Embryonic facial prominence (tissue), 1 donor: ENCODE measurements at regions not wholly inside any gene's neighbourhood (a gene's known extent, or its start where the extent isn't known, plus 50 kb on each side); places are given as distances from the start of the nearest gene placed in this dataset.
"Not testable (repeated sequence)": the region's sequence is repeated elsewhere in the genome, so short reads cannot be mapped to it uniquely, and the experiment has no call there.

ENCODE experiments used
- DNase-seq: peaks from one replicate; pipeline ENCODE4 v3.0.0-alpha.2; 2016; ENCODE audit errors: extremely low spot score

- no peak for DNase-seq
Measured at GRCh38 chrX:128781506-128781905, 729.3 kb upstream of the ACTRT1 start.

- DNase-seq, result no peak
Measured at GRCh38 chrX:128780934-128781333, 728.7 kb upstream of the ACTRT1 start.

DNA sequence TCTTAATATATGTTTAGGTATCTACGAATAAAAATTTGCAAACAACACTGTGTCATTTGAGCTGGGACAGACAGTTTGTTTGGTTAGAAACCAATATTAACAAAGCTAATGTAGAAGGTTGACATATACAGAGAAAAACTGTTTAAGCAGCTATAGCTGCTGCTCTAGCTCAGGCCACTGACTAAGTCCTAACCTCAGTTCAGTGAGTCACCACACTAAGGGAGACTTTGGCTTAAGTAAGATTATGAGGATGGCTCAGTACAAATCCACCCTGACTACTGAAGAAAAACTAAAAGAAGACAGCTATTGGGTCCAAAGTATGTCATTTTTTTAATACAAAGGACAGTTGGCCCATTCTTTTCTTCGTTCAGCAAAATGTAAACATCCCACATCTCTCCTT lies 717.3 kb upstream of the ACTRT1 start:
- DNase-seq, result no peak

GRCh38 chrX:128759745-128760144 lies 707.5 kb upstream of the ACTRT1 start:
- DNase-seq, result no peak

DNA sequence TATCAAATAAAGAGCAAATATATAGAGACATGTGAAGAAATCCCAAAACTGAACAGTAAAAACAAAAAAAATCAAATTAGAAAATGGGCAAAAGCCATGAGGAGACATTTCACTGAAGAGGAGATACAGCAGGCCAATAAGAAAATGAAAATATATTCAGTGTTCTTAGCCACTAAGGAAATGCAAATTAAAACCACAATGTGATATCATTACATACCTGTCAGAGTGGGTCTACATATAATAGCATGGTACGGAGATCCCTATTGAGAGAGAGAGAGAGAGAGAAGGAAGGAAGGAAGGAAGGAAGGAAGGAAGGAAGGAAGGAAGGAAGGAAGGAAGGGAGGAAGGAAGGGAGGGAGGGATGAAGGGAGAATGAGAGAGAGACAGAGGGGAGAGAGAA lies 707.0 kb upstream of the ACTRT1 start:
- DNase-seq, result no peak

GRCh38 chrX:128754130-128754529 lies 701.9 kb upstream of the ACTRT1 start:
- DNase-seq, result no peak

DNA sequence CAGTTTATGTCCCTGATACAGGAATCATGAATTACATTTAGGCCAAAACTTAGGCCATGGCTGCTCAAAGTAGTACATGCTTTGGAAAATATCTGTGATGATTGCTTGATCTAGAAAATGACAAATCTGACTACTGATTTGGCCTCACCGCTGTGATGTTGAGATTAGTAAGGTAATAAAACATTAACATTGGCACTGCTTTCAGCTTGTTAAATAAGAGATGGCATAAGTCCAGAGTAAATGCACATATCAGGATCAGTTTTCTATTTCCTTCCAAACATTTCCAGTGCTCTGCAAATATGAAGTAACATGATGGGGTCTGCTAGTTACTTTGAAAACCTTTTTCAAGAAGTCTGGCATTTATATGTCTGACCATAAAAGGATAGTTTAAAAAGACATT lies 687.3 kb upstream of the ACTRT1 start:
- DNase-seq, result no peak

DNA sequence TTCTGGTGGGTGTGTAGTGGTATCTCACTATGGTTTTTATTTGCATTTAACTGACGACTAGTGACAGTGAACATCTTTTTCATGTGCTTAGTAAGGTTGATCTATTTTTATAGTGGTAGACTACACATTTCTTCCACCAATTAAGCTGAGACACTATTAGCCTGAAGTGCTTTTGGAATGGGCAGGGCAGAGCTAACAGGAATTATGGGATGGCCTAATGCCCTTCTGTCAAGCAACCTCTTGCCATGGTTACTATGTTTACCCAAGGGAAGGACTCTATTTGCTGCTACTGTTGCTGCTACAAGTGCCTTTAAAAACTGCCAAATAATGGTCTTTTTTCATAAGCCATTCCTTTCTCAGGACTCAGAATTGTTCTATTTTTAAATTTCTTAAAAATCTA lies 676.7 kb upstream of the ACTRT1 start:
- no peak for DNase-seq

- no peak for DNase-seq
Measured at GRCh38 chrX:128717635-128718578, 665.7 kb upstream of the ACTRT1 start.

DNA sequence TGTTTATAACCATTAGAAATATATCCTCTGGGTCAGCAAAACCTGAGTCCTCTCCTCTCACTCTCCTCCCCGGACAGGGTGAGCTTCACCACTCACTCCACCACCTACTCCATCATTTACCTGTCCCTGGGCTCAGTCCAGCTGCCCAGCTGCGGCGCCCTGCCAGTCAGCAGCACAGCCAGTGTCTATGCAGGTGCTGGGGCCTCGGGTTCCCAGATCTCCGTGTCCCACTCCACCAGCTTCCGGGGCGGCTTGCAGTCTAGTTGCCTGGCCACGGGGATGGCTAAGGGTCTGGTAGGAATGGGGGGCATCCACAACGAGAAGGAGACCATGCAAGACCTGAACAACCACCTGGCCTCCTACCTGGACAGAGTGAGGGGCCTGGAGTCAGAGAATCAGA lies 662.2 kb upstream of the ACTRT1 start:
- no peak for DNase-seq

GRCh38 chrX:128699716-128700285 lies 647.6 kb upstream of the ACTRT1 start:
- no peak for DNase-seq

- DNase-seq, result no peak
Measured at GRCh38 chrX:128698573-128699181, 646.5 kb upstream of the ACTRT1 start.

- no peak for DNase-seq
Measured at GRCh38 chrX:128691872-128692271, 639.7 kb upstream of the ACTRT1 start.

GRCh38 chrX:128685387-128685786 lies 633.2 kb upstream of the ACTRT1 start:
- no peak for DNase-seq

DNA sequence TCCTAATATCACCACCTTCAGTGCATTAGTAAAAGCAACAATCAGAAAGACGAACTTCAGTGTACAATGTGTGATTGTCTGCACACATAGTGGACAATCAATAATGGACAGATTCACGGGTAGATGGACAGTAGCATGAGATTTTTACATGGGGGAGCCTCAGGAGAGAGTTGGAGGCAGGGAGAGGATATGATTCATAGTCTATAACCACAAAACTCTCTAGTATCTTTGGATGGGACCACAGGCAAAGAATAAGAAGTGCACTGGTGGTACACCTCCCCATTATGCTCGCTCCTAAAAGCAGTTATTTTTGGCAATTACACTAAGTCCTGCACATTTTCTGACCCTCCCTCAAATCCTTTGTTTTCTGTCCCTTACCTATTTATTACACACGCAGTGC lies 624.4 kb upstream of the ACTRT1 start:
- DNase-seq, result no peak

- not testable (repeated sequence) for DNase-seq
Measured at GRCh38 chrX:128674326-128675086, 622.3 kb upstream of the ACTRT1 start.

DNA sequence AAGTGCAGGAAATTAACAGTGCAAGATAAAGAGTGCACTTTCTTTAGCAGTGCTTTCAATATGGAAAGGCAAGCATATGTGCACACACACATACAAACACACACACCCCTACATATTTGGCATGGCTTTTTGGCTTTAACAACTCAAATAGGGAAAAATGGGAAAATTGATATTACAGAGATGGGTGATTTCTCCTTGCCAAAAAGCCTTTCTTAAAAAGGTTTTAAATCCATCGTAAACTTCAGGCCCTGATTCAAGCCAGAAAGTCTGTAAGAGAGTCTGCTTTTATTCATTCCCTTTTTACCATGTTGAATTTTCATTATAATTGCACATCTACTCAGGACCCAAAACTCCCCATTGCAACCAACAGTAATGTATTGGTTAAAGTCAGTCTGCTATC lies 612.0 kb upstream of the ACTRT1 start:
- DNase-seq, result no peak

- no peak for DNase-seq
Measured at GRCh38 chrX:128653524-128654060, 601.4 kb upstream of the ACTRT1 start.

- no peak for DNase-seq
Measured at GRCh38 chrX:128650326-128650725, 598.1 kb upstream of the ACTRT1 start.

DNA sequence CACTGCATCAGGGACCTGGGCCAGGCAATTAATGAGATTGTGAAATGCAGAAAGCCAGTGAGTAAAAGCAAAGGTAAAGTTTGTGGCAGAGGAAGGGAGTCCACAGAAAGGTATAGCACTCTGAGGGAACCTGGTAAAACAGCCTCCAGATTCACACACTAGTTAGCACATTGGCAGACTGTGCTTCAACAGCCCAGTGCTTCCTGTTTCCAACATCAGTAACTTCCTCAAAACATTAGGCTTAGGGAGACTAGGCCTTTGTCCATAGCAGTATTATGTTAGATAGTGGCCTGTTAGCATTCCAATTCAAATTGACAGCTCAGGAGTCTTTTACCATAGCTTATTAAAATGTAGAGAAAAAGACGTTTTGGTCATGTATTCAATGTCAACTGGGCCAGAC lies 582.6 kb upstream of the ACTRT1 start:
- no peak for DNase-seq

- no peak for DNase-seq
Measured at GRCh38 chrX:128623361-128623760, 571.2 kb upstream of the ACTRT1 start.

DNA sequence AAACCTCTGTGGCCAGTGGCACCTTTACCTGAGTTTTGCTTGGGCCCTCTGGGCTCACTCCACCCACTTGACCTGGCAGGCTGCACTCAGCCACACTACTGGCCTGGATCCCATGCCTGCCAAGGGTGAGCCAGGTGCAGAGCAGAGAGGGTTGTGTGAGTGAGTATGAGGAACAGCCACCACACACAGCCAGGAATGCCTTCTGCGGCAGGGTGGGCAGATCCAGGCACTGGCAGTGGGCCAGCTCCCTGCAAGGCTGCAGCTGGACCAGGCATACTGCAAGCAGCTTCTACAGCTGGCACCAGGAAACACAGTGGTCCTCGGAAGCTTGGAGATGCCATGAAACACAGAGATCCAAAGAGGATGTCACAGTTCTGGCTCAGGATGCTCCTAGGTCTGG lies 570.1 kb upstream of the ACTRT1 start:
- no peak for DNase-seq
